Middle frontal gyrus (tissue), 1 donor: ENCODE measurements at regions not wholly inside any gene's neighbourhood (a gene's known extent, or its start where the extent isn't known, plus 50 kb on each side); places are given as distances from the start of the nearest gene placed in this dataset.
"Not testable (repeated sequence)": the region's sequence is repeated elsewhere in the genome, so short reads cannot be mapped to it uniquely, and the experiment has no call there.

Experiments
- DNase-seq: peaks from one replicate; pipeline ENCODE4 v3.0.0-alpha.2; 2015; ENCODE audit warnings: low spot score; ENCODE audit errors: extremely low spot score

DNA sequence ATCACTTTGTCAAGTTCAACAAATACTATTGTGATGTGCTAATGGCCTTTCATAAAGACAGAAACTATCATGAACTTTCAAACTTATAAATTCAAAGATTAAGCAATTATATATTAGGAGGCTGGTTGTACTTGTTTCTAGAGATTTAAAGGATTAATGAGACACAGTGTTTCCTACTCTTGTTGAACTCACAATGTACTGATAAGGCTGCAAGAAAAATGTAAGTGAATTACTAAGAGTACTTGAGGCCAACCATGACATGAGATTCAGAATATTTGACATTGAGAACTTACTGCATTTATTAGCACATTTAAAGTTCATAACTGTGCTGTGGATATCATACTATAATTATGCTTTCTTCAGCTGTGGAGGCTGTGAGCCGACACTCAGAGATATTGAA lies 1210.5 kb upstream of the SORCS1 start:
- no peak for DNase-seq

DNA sequence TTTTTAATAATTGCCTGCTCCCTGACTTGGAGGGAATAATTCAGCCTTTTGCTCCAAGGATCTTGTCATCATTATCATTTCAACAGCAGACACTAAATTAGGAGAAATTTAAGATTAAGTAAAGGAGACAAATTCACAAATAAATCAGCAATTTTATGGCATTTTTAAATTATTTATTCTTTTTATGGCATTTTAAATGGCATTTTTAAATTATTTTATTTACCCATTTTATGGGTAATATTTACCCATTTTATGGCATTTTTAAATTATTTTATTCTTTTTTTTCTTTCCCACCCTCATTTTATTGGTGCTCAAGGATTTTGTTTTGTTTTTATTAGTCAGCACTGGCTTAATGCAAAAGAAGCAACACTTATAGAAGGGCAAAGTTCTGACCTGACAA lies 1201.0 kb upstream of the SORCS1 start:
- no peak for DNase-seq

- DNase-seq = no peak
Measured at GRCh38 chr10:108363576-108363975, 1199.1 kb upstream of the SORCS1 start.

DNA sequence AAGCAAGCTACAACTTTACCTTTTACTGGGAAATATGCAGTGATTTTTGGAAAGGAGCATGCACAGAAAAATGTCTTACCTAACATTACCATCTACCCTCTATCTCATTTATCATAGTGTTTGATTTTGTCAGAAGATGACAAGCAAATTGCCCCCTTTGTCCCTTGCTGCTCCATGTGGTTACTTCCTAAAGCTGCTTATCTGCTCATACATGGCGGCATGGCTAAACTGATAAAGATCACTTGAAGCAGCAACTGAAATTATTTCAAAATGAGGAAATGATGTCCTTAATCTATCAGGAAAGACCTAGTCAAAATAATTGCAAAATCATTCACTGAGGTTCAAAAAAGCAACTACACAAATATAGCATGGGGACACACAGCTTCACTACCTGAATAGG lies 1198.5 kb upstream of the SORCS1 start:
- DNase-seq = no peak

DNA sequence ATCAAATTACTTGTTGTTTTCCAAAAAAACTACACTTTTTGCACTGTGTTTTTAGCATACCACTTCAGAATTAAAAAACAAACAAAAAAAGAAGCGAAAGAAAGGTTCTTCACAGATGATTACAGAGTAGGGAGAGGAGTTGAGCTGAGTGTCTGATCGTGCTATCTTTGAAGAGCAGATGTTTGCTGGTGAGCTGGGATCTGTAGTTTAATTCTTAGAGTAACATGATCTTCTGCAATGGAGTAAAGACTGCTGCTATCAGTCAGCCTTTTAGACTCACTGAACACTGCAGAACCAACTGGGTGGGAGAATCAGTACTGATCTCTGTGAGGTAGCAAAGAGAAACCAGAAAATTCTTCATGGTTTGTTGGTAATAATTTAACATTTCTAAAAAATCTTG lies 1197.8 kb upstream of the SORCS1 start:
- DNase-seq = no peak

DNA sequence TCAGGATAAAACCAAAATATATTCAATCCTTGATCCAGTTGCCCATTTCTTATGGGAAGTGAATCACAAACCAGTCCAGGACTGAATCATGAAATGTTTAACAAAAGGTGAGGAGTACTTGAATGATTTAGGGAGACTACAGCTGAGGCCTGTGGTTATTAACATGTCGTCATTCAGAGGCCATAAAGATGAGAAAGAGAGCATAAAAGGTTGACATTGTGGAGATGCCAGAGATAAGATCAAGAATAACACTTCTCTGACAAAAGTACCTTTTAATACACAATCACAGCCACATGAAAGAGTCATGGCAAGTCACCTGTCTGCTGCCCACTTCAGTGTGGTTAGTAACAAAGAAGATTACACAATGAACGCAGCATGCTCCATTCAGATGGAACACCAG lies 1195.7 kb upstream of the SORCS1 start:
- DNase-seq = no peak

DNA sequence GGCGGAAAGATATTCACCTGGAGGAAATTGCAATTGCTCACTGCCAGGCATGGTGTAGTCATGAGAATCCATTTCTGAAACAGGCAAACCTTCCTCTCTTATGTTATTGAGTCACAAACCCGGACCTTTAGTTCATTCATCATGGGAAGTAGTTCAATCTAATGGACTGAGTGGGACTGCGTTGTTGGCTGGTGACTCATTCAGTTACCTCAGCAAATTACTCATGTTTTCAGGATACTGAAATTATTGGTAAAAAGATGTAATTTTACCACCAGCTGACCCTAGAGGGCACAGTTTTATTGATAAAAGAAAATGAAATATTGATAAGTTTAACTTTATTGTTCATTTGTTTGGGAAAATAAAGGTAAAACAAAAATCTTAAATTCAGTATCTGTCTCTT lies 1194.4 kb upstream of the SORCS1 start:
- no peak for DNase-seq

GRCh38 chr10:108352771-108353170 lies 1188.3 kb upstream of the SORCS1 start:
- no peak for DNase-seq

- no peak for DNase-seq
Measured at GRCh38 chr10:108348215-108348614, 1183.7 kb upstream of the SORCS1 start.

GRCh38 chr10:108346066-108346465 lies 1181.6 kb upstream of the SORCS1 start:
- no peak for DNase-seq

GRCh38 chr10:108338146-108338545 lies 1173.6 kb upstream of the SORCS1 start:
- no peak for DNase-seq

DNA sequence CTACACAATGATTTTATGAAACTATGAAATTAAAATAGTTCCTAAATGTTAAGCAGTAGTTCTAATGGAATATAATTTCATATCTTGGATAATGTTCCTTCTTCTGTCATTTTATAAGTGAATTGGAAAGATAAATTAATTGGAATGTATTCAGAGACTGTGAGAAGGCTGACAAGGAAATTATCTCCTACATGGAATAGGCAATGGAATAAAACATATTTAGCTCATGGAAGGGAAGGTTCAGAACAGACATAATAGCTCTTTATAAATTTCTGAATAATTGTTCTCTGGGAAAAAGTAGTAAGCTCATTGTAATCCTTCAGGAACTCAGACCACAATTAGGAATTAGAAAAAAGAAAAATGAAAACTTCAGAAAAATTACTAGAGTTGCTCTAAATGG lies 1172.3 kb upstream of the SORCS1 start:
- no peak for DNase-seq

GRCh38 chr10:108327706-108328105 lies 1163.2 kb upstream of the SORCS1 start:
- DNase-seq = no peak

- DNase-seq = no peak
Measured at GRCh38 chr10:108323274-108323798, 1158.8 kb upstream of the SORCS1 start.

DNA sequence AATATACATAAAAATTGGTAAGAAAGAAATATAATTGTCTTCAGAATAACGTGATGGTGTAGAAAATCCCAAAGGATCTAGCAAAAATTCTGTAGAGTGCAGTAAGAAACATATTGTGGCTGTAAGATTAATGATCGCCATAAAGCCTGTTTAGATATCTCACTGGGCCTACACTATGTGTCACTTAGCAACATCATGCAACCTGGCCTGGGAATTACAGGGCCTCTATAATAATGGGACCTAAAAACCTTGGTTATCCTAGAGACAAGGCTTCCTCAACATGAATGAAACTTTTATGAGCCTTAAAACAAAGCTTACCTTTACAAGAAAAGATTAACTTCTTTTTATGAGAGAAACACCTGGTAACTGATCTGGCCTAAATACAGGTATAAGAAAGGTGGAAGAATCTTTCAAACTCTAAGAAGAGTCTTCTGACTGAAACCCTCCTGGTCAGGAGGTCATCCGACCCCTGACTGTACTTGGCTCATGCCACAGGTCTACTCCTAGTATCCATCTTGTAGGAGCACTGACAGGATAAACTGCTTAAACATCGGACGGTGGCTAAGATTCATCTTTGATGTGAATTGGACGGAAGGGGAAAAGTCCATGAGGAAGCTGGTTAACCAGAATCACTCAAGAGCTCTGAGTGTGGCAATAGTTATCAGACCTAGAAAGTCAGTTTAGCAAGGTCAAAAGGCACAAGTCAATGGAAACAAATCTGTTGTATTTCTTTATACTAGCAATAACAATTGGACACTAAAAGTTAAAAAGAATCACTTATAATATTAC lies 1155.1 kb upstream of the SORCS1 start:
- DNase-seq = no peak

DNA sequence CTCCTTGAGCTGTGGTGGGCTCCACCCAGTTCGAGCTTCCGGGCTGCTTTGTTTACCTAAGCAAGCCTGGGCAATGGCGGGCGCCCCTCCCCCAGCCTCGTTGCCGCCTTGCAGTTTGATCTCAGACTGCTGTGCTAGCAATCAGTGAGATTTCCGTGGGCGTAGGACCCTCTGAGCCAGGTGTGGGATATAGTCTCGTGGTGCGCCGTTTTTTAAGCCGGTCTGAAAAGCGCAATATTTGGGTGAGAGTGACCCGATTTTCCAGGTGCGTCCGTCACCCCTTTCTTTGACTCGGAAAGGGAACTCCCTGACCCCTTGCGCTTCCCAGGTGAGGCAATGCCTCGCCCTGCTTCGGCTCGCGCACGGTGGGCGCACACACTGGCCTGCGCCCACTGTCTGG lies 1151.1 kb upstream of the SORCS1 start:
- DNase-seq = not testable (repeated sequence)

DNA sequence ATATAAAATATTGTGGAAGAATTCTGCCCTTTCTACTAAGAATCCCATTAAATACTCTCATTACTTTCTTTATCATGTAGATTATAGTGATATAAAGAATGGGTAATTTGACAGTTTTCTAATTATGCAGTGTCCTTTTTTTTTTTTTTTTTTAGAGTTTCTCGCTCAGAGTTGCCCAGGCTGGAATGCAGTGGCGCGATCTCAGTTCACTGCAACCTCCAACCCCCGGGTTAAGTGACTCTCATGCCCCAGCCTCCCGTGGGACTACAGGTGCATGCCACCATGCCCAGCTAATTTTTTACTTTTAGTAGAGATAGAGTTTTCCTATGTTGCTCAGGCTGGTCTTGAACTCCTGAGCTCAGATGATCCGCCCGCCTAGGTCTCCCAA lies 1143.4 kb upstream of the SORCS1 start:
- no peak for DNase-seq

DNA sequence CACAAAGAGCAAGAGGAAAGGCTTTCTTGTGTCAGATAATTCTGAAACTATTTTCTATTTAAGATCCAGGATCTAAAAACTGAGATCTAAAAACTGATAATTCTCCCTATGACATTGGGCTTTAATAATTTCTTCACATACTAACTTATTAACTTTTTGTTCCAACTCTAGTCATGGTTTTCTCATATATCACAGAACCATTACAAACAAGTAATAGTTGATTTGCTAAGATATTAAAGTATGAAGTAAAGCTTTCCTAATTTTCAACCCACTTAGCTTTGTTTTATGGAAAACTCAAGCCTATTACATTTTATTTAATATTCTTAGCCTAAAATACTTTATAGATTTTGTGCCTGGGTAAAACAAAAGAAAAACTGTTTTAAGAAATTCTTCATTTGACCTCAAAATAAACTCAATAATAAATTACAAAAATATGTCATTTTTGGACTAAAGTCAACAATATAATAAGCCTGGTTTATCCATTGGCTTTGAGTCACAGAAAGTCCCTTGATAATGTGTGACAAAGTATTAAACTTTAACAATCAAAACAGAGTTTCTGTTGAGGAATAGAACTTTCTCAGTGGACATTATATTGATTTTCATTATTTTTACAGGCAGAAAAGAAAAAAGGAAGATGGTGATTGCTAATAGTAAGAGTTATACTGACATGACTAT lies 1142.9 kb upstream of the SORCS1 start:
- DNase-seq = no peak

DNA sequence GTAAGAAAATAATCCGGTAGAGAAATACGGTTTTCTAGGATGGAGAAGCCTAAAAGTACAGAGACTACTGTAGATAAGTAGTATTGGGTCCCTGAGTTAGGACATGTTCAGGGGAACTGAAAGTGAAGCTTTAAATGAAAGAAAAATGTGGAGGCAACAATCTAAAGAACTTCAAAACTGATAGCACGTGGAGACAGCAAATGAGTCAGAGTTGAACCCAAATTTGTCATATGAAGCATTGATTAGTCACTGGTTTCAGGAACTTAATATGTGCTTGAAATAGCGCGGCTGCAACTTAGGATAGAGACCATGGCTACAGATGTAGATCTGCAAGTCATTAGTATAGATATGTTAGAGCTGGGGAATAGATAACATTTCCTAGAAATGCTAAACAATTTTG lies 1138.6 kb upstream of the SORCS1 start:
- DNase-seq = no peak

GRCh38 chr10:108301002-108301401 lies 1136.5 kb upstream of the SORCS1 start:
- no peak for DNase-seq

- no peak for DNase-seq
Measured at GRCh38 chr10:108290823-108291222, 1126.3 kb upstream of the SORCS1 start.

- no peak for DNase-seq
Measured at GRCh38 chr10:108275895-108276685, 1111.6 kb upstream of the SORCS1 start.
